Esophagus muscularis mucosa (tissue), 4 donors: ENCODE measurements at regions not wholly inside any gene's neighbourhood (a gene's known extent, or its start where the extent isn't known, plus 50 kb on each side); places are given as distances from the start of the nearest gene placed in this dataset.

Experiments used
- DNase-seq: peaks from one replicate; pipeline ENCODE4 v3.0.0-alpha.2; 2017; ENCODE audit errors: extremely low spot score
- H3K27ac ChIP-seq, 4 donors: fragments of 200-600 bp; sonication (generic); replicated peaks in 1 of 4; 1 replicate in 3 of 4; 2 replicates in 1 of 4; pipeline ENCODE4 v1.5.1; 2016 to 2019; ENCODE audit warnings: mild to moderate bottlenecking in 1 of 4
- H3K27me3 ChIP-seq, 4 donors: fragments of 200-600 bp; sonication (generic); one replicate each; pipeline versions ENCODE4 v1.5.1 to v1.6.0; 2016 to 2019
- H3K36me3 ChIP-seq, 4 donors: fragments of 200-600 bp; sonication (generic); one replicate each; pipeline ENCODE4 v1.5.1; 2016 to 2019
- H3K4me1 ChIP-seq, 4 donors: fragments of 200-600 bp; sonication (generic); one replicate each; pipeline ENCODE4 v1.5.1; 2016 to 2019
- H3K4me3 ChIP-seq, 4 donors: fragments of 200-600 bp; sonication (generic); 1 replicate in 2 of 4; 2 replicates in 2 of 4; pipeline ENCODE4 v1.5.1; 2016 to 2019; ENCODE audit warnings: mild to moderate bottlenecking in 4 of 4, moderate library complexity in 1 of 4
- H3K9me3 ChIP-seq, 4 donors: fragments of 200-600 bp; sonication (generic); 1 replicate in 3 of 4; 2 replicates in 1 of 4; pipeline ENCODE4 v1.5.1; 2016 to 2019
- CTCF ChIP-seq, 3 experiments: fragments of 200-600 bp in 2 of 3; fragments of 450-650 bp in 1 of 3; sonication (generic) in 2 of 3; IDR thresholded peaks; one replicate each; pipeline ENCODE4 v1.5.1; 2017 to 2019; ENCODE audit warnings: antibody characterized with exemption in 3 of 3, mild to moderate bottlenecking in 2 of 3, moderate library complexity in 1 of 3
- EP300 ChIP-seq: sonication (generic); formaldehyde crosslinking; IDR thresholded peaks from one replicate; pipeline ENCODE4 v1.6.1; 2017; ENCODE audit warnings: antibody characterized with exemption
- POLR2A ChIP-seq: fragments of 450-650 bp; IDR thresholded peaks from one replicate; pipeline ENCODE4 v1.6.1; 2017; ENCODE audit warnings: antibody characterized with exemption, moderate library complexity, mild to moderate bottlenecking, low read depth
- POLR2AphosphoS5 ChIP-seq, 2 donors: sonication (generic); formaldehyde crosslinking; IDR thresholded peaks; one replicate each; pipeline ENCODE4 v1.6.1; 2017; ENCODE audit warnings: antibody characterized with exemption in 2 of 2
- WGBS: methylation state at CpG from one replicate; pipeline ENCODE4 v1.1.5; 2018; 5-methylcytosine and 5-hydroxymethylcytosine counted together
- intact Hi-C: fragments of 100-400 bp; cut with DNase I; formaldehyde crosslinking; loops from one replicate; pipeline ENCODE4 v1.15.1; 2023
- small RNA-seq, 3 donors: library from RNA; depleted of rRNA; stranded (forward); fragments of <200 nt; gene quantifications; one replicate each; pipeline ENCODE3, GENCODE V24; 2016

- Histone ChIP-seq H3K36me3 (no peaks in the 10 kb centered on the region), H3K27me3 (no peaks in the 10 kb centered on the region), H3K4me3 (no peak overlapping the region), H3K9me3 (no peaks in the 10 kb centered on the region), H3K4me1 (peaks cover 0 to 10% (median 0%) of the 10 kb centered on the region in 4 donors), H3K27ac (peak overlapping the region in 1 of 4 donors; percentile 31)
- TF ChIP-seq EP300 (no peak), POLR2AphosphoS5 (IDR thresholded peaks at IDR 0.05) (peak in 1 of 2 donors; percentile 41), POLR2A (no peak)
- WGBS = 72% methylated on average over 6 of the region's 6 CpGs
- DNase-seq = no peak
- intact Hi-C loops = no loop called here
These were observed 52.8 kb upstream of the LYPLAL1 start for GRCh38 chr1:219120624-219121544.

DNA sequence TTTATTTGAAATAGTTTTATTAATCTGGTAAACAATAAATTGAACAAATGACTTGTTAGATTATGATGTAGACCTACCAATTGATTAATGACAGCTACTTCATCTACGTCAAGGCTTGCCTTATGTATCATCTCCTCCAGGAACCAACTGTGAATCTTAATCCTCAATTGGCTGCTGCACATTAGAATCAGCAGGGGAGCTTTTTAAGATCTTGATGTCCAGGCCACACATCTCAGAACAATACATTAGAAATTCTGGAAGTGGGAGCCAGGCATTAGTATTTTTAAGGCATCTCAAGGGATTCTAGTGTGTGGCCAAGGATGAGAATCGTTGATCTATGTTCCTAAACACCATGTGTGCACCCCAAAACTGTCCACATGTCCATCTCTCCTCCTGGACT lies 52.0 kb upstream of the LYPLAL1 start:
- WGBS = 87% methylated on average over 2 of the region's 2 CpGs
- no peak for TF ChIP-seq CTCF (IDR thresholded peaks at IDR 0.05)
- no peak for TF ChIP-seq EP300
- intact Hi-C loops = no loop called here
- Histone ChIP-seq H3K4me1 (peaks cover 0 to 10% (median 0%) of the 10 kb centered on the region in 4 donors), H3K9me3 (no peaks in the 10 kb centered on the region), H3K36me3 (no peaks in the 10 kb centered on the region), H3K4me3 (no peak overlapping the region), H3K27me3 (no peaks in the 10 kb centered on the region), H3K27ac (peak overlapping the region in 1 of 4 donors; percentile 27)
- no peak for DNase-seq

GRCh38 chr1:219123036-219123435 lies 50.6 kb upstream of the LYPLAL1 start:
- Histone ChIP-seq H3K36me3 (no peaks in the 10 kb centered on the region), H3K27ac (no peak overlapping the region), H3K4me1 (peaks cover 0 to 10% (median 0%) of the 10 kb centered on the region in 4 donors), H3K4me3 (no peak overlapping the region), H3K27me3 (no peaks in the 10 kb centered on the region), H3K9me3 (no peaks in the 10 kb centered on the region)
- WGBS = 45% methylated on average over 4 of the region's 4 CpGs
- TF ChIP-seq POLR2AphosphoS5 (IDR thresholded peaks at IDR 0.05) (peak in 1 of 2 donors; percentile 12), EP300 (no peak)
- no peak for DNase-seq
- intact Hi-C loops = no loop called here

Small RNA genes in the stretch of these regions (small RNA-seq; reads per million reads assigned to genes)
- gene RF00012 = 0 reads per million in 3 donors
